Hepatocyte (in vitro differentiated cells): ENCODE measurements at regions not wholly inside any gene's neighbourhood (a gene's known extent, or its start where the extent isn't known, plus 50 kb on each side); places are given as distances from the start of the nearest gene placed in this dataset.

Experiments used
- DNase-seq: peaks from one replicate; pipeline ENCODE4 v3.0.0-alpha.2; 2016; ENCODE audit warnings: low spot score
- H2AFZ ChIP-seq: fragments of 200-600 bp; sonication (generic); 2 replicates; pipeline ENCODE4 v1.6.0; 2016; ENCODE audit warnings: antibody characterized with exemption, mild to moderate bottlenecking
- H3K27ac ChIP-seq: fragments of 200-600 bp; sonication (generic); 2 replicates; pipeline ENCODE4 v1.5.1; 2016; ENCODE audit warnings: mild to moderate bottlenecking
- H3K27me3 ChIP-seq: fragments of 200-600 bp; sonication (generic); 2 replicates; pipeline ENCODE4 v1.6.1; 2016
- H3K36me3 ChIP-seq: fragments of 200-600 bp; sonication (generic); replicated peaks from 2 replicates; pipeline ENCODE4 v1.5.1; 2016; ENCODE audit warnings: low read depth; ENCODE audit not compliant: insufficient read depth
- H3K4me1 ChIP-seq: fragments of 200-600 bp; sonication (generic); 2 replicates; pipeline ENCODE4 v1.5.1; 2016; ENCODE audit warnings: mild to moderate bottlenecking, moderate library complexity; ENCODE audit not compliant: insufficient read depth
- H3K4me2 ChIP-seq: fragments of 200-600 bp; sonication (generic); 2 replicates; pipeline ENCODE4 v1.6.0; 2016
- H3K4me3 ChIP-seq: fragments of 200-600 bp; sonication (generic); 2 replicates; pipeline ENCODE4 v1.5.1; 2016; ENCODE audit warnings: mild to moderate bottlenecking
- H3K79me2 ChIP-seq: fragments of 200-600 bp; sonication (generic); 2 replicates; pipeline ENCODE4 v1.6.0; 2017; ENCODE audit warnings: mild to moderate bottlenecking
- H3K9me2 ChIP-seq: fragments of 200-600 bp; sonication (generic); replicated peaks from 2 replicates; pipeline ENCODE4 v1.6.0; 2017; ENCODE audit warnings: mild to moderate bottlenecking; ENCODE audit not compliant: insufficient read depth
- H3K9me3 ChIP-seq: fragments of 200-600 bp; sonication (generic); 2 replicates; pipeline ENCODE4 v1.5.1; 2016; ENCODE audit warnings: low read depth, mild to moderate bottlenecking
- H4K20me1 ChIP-seq: fragments of 200-600 bp; sonication (generic); 2 replicates; pipeline ENCODE4 v1.6.0; 2016; ENCODE audit warnings: mild to moderate bottlenecking; ENCODE audit not compliant: insufficient read depth, poor library complexity, severe bottlenecking
- EZH2 ChIP-seq: fragments of 200-600 bp; sonication (generic); IDR thresholded peaks from 2 replicates; pipeline ENCODE4 v1.6.1; 2016; ENCODE audit warnings: antibody characterized with exemption, mild to moderate bottlenecking, borderline replicate concordance
- EZH2phosphoT487 ChIP-seq: fragments of 200-600 bp; sonication (generic); IDR thresholded peaks from one replicate; pipeline ENCODE4 v1.6.1; 2018; ENCODE audit warnings: antibody characterized with exemption, mild to moderate bottlenecking, low read depth, moderate library complexity; ENCODE audit not compliant: unreplicated experiment, severe bottlenecking
- WGBS: methylation state at CpG from one replicate; pipeline ENCODE4 v1.1.6; 2016; ENCODE audit warnings: low lambda C conversion rate; ENCODE audit errors: missing lambda C conversion rate; 5-methylcytosine and 5-hydroxymethylcytosine counted together
- TF ChIP-seq, protein P1 (sequence below): fragments of 200-600 bp; sonication (generic); IDR thresholded peaks from 2 replicates; pipeline ENCODE4 v1.5.1; 2016; ENCODE audit warnings: antibody characterized with exemption, mild to moderate bottlenecking; ENCODE audit not compliant: poor library complexity

DNA sequence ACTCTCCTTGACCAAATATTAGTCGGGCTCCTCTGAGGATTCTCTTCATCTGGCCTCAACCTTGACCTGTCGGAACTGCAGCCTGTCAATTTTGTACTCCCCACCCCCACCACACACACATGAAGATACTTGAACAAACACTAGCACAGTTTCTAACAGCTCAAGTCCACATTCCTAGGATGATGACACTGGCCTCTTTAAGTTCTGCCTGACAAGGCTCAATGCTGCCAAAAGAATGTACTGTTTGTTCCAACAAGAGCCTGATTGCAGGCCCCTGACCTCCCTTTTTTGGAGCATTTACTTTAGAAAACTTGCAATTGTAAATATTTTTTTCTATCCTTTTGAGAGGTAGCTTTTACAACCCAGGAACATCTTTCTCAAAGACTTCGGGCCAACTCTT lies 169.2 kb upstream of the IRS2 start:
- Histone ChIP-seq H3K4me3 (no peak overlapping the region), H3K27me3 (no peaks in the 10 kb centered on the region), H3K27ac (peak overlapping the region; percentile 51), H4K20me1 (no peaks in the 10 kb centered on the region), H2AFZ (no peak overlapping the region), H3K4me1 (peaks cover 8% of the 10 kb centered on the region), H3K79me2 (no peaks in the 10 kb centered on the region), H3K36me3 (no peaks in the 10 kb centered on the region), H3K9me3 (no peaks in the 10 kb centered on the region), H3K4me2 (no peak overlapping the region), H3K9me2 (no peaks in the 10 kb centered on the region)
- no peak for TF ChIP-seq EZH2
- TF ChIP-seq EZH2phosphoT487, result no peak
- TF ChIP-seq, protein P1, sequence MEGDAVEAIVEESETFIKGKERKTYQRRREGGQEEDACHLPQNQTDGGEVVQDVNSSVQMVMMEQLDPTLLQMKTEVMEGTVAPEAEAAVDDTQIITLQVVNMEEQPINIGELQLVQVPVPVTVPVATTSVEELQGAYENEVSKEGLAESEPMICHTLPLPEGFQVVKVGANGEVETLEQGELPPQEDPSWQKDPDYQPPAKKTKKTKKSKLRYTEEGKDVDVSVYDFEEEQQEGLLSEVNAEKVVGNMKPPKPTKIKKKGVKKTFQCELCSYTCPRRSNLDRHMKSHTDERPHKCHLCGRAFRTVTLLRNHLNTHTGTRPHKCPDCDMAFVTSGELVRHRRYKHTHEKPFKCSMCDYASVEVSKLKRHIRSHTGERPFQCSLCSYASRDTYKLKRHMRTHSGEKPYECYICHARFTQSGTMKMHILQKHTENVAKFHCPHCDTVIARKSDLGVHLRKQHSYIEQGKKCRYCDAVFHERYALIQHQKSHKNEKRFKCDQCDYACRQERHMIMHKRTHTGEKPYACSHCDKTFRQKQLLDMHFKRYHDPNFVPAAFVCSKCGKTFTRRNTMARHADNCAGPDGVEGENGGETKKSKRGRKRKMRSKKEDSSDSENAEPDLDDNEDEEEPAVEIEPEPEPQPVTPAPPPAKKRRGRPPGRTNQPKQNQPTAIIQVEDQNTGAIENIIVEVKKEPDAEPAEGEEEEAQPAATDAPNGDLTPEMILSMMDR, result no peak
- DNase-seq, result peak; percentile 35
- WGBS, result 51% methylated on average over 3 of the region's 3 CpGs

DNA sequence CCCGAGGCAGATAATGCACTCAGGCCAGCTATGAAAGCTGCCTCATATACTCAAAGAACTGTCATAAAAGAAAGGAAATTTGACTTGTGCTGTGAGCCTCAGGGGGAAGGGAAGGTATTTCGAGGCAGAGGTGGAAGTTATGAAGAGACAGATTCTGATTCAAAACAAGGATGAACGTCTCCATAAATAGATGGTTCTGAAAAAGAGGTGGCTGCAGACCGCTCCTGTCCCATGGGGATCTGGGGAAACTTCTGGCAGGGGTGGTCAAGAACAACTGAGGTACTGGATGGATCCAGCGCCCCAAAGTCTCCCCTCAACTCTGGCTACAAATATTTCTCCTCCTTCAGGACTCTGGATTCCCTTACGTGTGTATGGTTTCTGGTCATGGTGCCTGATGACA lies 168.1 kb upstream of the IRS2 start:
- H3K4me2 ChIP-seq, result no peak overlapping the region
- peaks cover 8% of the 10 kb centered on the region for H3K4me1 ChIP-seq
- DNase-seq, result no peak
- H3K79me2 ChIP-seq, result no peaks in the 10 kb centered on the region
- H4K20me1 ChIP-seq, result no peaks in the 10 kb centered on the region
- no peaks in the 10 kb centered on the region for H3K27me3 ChIP-seq
- no peaks in the 10 kb centered on the region for H3K9me2 ChIP-seq
- TF ChIP-seq, protein P1, result no peak
- TF ChIP-seq EZH2 (no peak), EZH2phosphoT487 (no peak)
- H3K9me3 ChIP-seq, result no peaks in the 10 kb centered on the region
- WGBS, result 89% methylated on average over 6 of the region's 6 CpGs
- no peaks in the 10 kb centered on the region for H3K36me3 ChIP-seq
- no peak overlapping the region for H3K4me3 ChIP-seq
- H2AFZ ChIP-seq, result no peak overlapping the region
- no peak overlapping the region for H3K27ac ChIP-seq

DNA sequence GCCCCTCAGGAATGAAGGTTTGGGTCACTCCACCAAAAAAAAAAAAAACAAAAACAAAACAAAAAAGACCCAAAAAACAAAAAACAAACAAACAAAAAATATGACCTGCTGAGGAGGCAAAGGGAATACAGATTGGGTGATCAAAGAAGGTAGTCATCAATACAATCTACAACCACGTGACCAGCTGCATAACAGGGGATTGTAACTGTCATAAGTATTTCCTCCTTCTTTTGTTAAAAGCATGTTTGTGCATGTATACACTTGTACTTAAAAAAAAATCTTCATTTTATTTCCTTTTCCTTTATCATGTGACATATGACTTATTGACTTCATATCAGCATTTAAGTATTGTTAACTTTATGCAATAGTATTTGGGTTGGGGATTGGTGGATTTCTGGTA lies 165.1 kb upstream of the IRS2 start:
- 87% methylated on average over 1 of the region's 1 CpG for WGBS
- no peak overlapping the region for H3K27ac ChIP-seq

DNA sequence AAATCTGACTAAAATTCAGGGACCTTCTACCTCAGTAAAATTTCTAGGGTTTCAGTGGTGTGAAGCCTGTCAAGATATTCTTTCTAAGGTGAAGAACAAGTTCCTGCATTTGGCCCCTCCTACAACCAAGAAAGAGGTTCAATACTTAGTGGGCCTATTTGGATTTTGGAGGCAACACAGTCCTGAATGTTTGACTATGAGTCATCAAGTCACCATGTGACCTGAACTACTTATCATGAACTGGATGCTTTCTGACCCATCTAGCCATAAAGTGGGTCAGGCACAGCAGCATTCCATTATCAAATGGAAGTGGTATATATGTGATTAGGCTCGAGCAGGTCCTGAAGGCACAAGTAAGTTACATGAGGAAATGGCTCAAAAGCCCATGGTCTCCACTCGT lies 163.0 kb upstream of the IRS2 start:
- Histone ChIP-seq H3K9me2 (no peaks in the 10 kb centered on the region), H3K9me3 (no peaks in the 10 kb centered on the region), H3K4me1 (no peaks in the 10 kb centered on the region), H2AFZ (no peak overlapping the region), H3K27ac (no peak overlapping the region), H4K20me1 (no peaks in the 10 kb centered on the region), H3K27me3 (no peaks in the 10 kb centered on the region), H3K79me2 (no peaks in the 10 kb centered on the region), H3K4me2 (no peak overlapping the region), H3K36me3 (no peaks in the 10 kb centered on the region), H3K4me3 (no peak overlapping the region)
- TF ChIP-seq EZH2 (no peak), EZH2phosphoT487 (no peak)
- TF ChIP-seq, protein P1, result no peak
- 83% methylated on average over 2 of the region's 2 CpGs for WGBS
- no peak for DNase-seq

More for the DNA sequence above, 165.1 kb upstream of the IRS2 start:
- Histone ChIP-seq H2AFZ (no peak overlapping the region), H3K36me3 (no peaks in the 10 kb centered on the region), H3K9me3 (no peaks in the 10 kb centered on the region), H3K4me1 (peaks cover 8% of the 10 kb centered on the region), H3K27me3 (no peaks in the 10 kb centered on the region), H3K4me3 (no peak overlapping the region), H3K79me2 (no peaks in the 10 kb centered on the region), H3K4me2 (no peak overlapping the region), H4K20me1 (no peaks in the 10 kb centered on the region), H3K9me2 (no peaks in the 10 kb centered on the region)
- no peak for DNase-seq
- TF ChIP-seq EZH2phosphoT487, result no peak
